ENCODE measurements at regions not wholly inside any gene's neighbourhood (a gene's known extent, or its start where the extent isn't known, plus 50 kb on each side); places are given as distances from the start of the nearest gene placed in this dataset.
"Not testable (repeated sequence)": the region's sequence is repeated elsewhere in the genome, so short reads cannot be mapped to it uniquely, and the experiment has no call there.

- DNase-seq: no peak
Measured at GRCh38 chr11:11000579-11001283, 142.9 kb upstream of the ZBED5 start.

- no peak for DNase-seq
Measured at GRCh38 chr11:10998674-10999073, 140.8 kb upstream of the ZBED5 start.

- DNase-seq: no peak
Measured at GRCh38 chr11:10996678-10997077, 138.8 kb upstream of the ZBED5 start.

GRCh38 chr11:10993640-10994039 lies 135.8 kb upstream of the ZBED5 start:
- no peak for DNase-seq

GRCh38 chr11:10993186-10993585 lies 135.3 kb upstream of the ZBED5 start:
- no peak for DNase-seq

GRCh38 chr11:10991393-10991792 lies 133.5 kb upstream of the ZBED5 start:
- no peak for DNase-seq

- DNase-seq: no peak
Measured at GRCh38 chr11:10990637-10991193, 132.9 kb upstream of the ZBED5 start.

GRCh38 chr11:10990160-10990559 lies 132.3 kb upstream of the ZBED5 start:
- DNase-seq: no peak

GRCh38 chr11:10986006-10986405 lies 128.2 kb upstream of the ZBED5 start:
- DNase-seq: no peak

- DNase-seq: no peak
Measured at GRCh38 chr11:10984742-10985141, 126.9 kb upstream of the ZBED5 start.

GRCh38 chr11:10984250-10984649 lies 126.4 kb upstream of the ZBED5 start:
- DNase-seq: no peak

- DNase-seq: no peak
Measured at GRCh38 chr11:10982704-10983510, 125.1 kb upstream of the ZBED5 start.

GRCh38 chr11:10979529-10979928 lies 121.7 kb upstream of the ZBED5 start:
- no peak for DNase-seq

GRCh38 chr11:10978198-10978597 lies 120.3 kb upstream of the ZBED5 start:
- DNase-seq: no peak

- no peak for DNase-seq
Measured at GRCh38 chr11:10975287-10975721, 117.5 kb upstream of the ZBED5 start.

GRCh38 chr11:10973416-10973815 lies 115.6 kb upstream of the ZBED5 start:
- peak; percentile 26 for DNase-seq

- no peak for DNase-seq
Measured at GRCh38 chr11:10970926-10971325, 113.1 kb upstream of the ZBED5 start.

- no peak for DNase-seq
Measured at GRCh38 chr11:10969387-10969786, 111.5 kb upstream of the ZBED5 start.

- DNase-seq: not testable (repeated sequence)
Measured at GRCh38 chr11:10956884-10957283, 99.0 kb upstream of the ZBED5 start.

- no peak for DNase-seq
Measured at GRCh38 chr11:10955616-10956015, 97.8 kb upstream of the ZBED5 start.

- DNase-seq: no peak
Measured at GRCh38 chr11:10954184-10954583, 96.3 kb upstream of the ZBED5 start.

GRCh38 chr11:10952872-10953271 lies 95.0 kb upstream of the ZBED5 start:
- DNase-seq: no peak

- DNase-seq: not testable (repeated sequence)
Measured at GRCh38 chr11:10947935-10948334, 90.1 kb upstream of the ZBED5 start.

- no peak for DNase-seq
Measured at GRCh38 chr11:10946072-10946471, 88.2 kb upstream of the ZBED5 start.
